Progenitor cell of endocrine pancreas (in vitro differentiated cells): ENCODE measurements at regions not wholly inside any gene's neighbourhood (a gene's known extent, or its start where the extent isn't known, plus 50 kb on each side); places are given as distances from the start of the nearest gene placed in this dataset.

Source experiments
- DNase-seq: peaks from one replicate; pipeline ENCODE4 v3.0.0; 2021; ENCODE audit warnings: low spot score; ENCODE audit not compliant: unreplicated experiment
- H3K27ac Mint-ChIP-seq: 2 replicates; pipeline ENCODE4 v1.8.0; 2021; ENCODE audit warnings: mild to moderate bottlenecking, moderate library complexity, mixed read lengths
- H3K27me3 Mint-ChIP-seq: 2 replicates; pipeline ENCODE4 v1.8.0; 2021; ENCODE audit warnings: mixed read lengths
- H3K36me3 Mint-ChIP-seq: 2 replicates; pipeline ENCODE4 v1.8.0; 2022; ENCODE audit warnings: mixed read lengths; ENCODE audit not compliant: insufficient read depth
- H3K4me1 Mint-ChIP-seq: 2 replicates; pipeline ENCODE4 v1.8.0; 2021; ENCODE audit warnings: low read depth, mixed read lengths
- H3K4me3 Mint-ChIP-seq: 2 replicates; pipeline ENCODE4 v1.8.0; 2021; ENCODE audit warnings: low read depth, mild to moderate bottlenecking, moderate library complexity, mixed read lengths
- H3K9me3 Mint-ChIP-seq: 2 replicates; pipeline ENCODE4 v1.8.0; 2021; ENCODE audit warnings: low read depth, mixed read lengths
- CTCF ChIP-seq: fragments of 200-600 bp; sonication (generic); IDR thresholded peaks from one replicate; pipeline ENCODE4 v1.5.0; 2021; ENCODE audit warnings: antibody characterized with exemption, mild to moderate bottlenecking; ENCODE audit not compliant: unreplicated experiment

- TF ChIP-seq CTCF = no peak
- H3K27me3 Mint-ChIP-seq = no peaks in the 10 kb centered on the region
- no peak overlapping the region for H3K27ac Mint-ChIP-seq
- DNase-seq = no peak
- no peaks in the 10 kb centered on the region for H3K4me1 Mint-ChIP-seq
- H3K4me3 Mint-ChIP-seq = no peak overlapping the region
- no peaks in the 10 kb centered on the region for H3K9me3 Mint-ChIP-seq
- no peaks in the 10 kb centered on the region for H3K36me3 Mint-ChIP-seq
These were observed 326.2 kb upstream of the MEX3C start for GRCh38 chr18:51523671-51524070.

GRCh38 chr18:51525453-51526225 is 328.2 kb upstream of the MEX3C start:
- no peaks in the 10 kb centered on the region for H3K36me3 Mint-ChIP-seq
- no peaks in the 10 kb centered on the region for H3K4me1 Mint-ChIP-seq
- no peaks in the 10 kb centered on the region for H3K9me3 Mint-ChIP-seq
- no peak for DNase-seq
- no peak overlapping the region for H3K27ac Mint-ChIP-seq
- TF ChIP-seq CTCF = no peak
- H3K27me3 Mint-ChIP-seq = no peaks in the 10 kb centered on the region
- H3K4me3 Mint-ChIP-seq = no peak overlapping the region

- Mint-ChIP-seq H3K4me3 (no peak overlapping the region), H3K36me3 (peaks cover under 1% of the 10 kb centered on the region), H3K27ac (no peak overlapping the region), H3K27me3 (no peaks in the 10 kb centered on the region), H3K4me1 (no peaks in the 10 kb centered on the region), H3K9me3 (peaks cover 2% of the 10 kb centered on the region)
- no peak for TF ChIP-seq CTCF
- DNase-seq = no peak
These were observed 330.3 kb upstream of the MEX3C start for GRCh38 chr18:51527826-51528225.

GRCh38 chr18:51531501-51531900 is 334.0 kb upstream of the MEX3C start:
- DNase-seq = no peak
- H3K9me3 Mint-ChIP-seq = peaks cover 2% of the 10 kb centered on the region
- H3K27ac Mint-ChIP-seq = no peak overlapping the region
- peaks cover 2% of the 10 kb centered on the region for H3K4me1 Mint-ChIP-seq
- H3K27me3 Mint-ChIP-seq = no peaks in the 10 kb centered on the region
- TF ChIP-seq CTCF = no peak
- H3K4me3 Mint-ChIP-seq = no peak overlapping the region
- H3K36me3 Mint-ChIP-seq = peaks cover 1% of the 10 kb centered on the region

GRCh38 chr18:51537487-51537886 is 340.0 kb upstream of the MEX3C start:
- peaks cover 1% of the 10 kb centered on the region for H3K36me3 Mint-ChIP-seq
- peak; percentile 43 for TF ChIP-seq CTCF
- no peak overlapping the region for H3K4me3 Mint-ChIP-seq
- DNase-seq = no peak
- no peak overlapping the region for H3K27ac Mint-ChIP-seq
- no peaks in the 10 kb centered on the region for H3K27me3 Mint-ChIP-seq
- peaks cover 2% of the 10 kb centered on the region for H3K9me3 Mint-ChIP-seq
- peaks cover 4% of the 10 kb centered on the region for H3K4me1 Mint-ChIP-seq
